ENCODE measurements at regions not wholly inside any gene's neighbourhood (a gene's known extent, or its start where the extent isn't known, plus 50 kb on each side); places are given as distances from the start of the nearest gene placed in this dataset.

GRCh38 chr6:105566503-105566902 is 163.6 kb upstream of the PREP start:
- no peaks in the 10 kb centered on the region for H3K36me3 ChIP-seq (replicated peaks in 1 of 2; ENCODE audit: control insufficient read depth in 1 of 2, insufficient read depth in 2 of 2, low read length in 2 of 2)
- no peaks in the 10 kb centered on the region for H4K20me1 ChIP-seq (ENCODE audit: insufficient read depth, low read length)
- no peak overlapping the region for H3K4me3 ChIP-seq (replicated peaks in 1 of 3; ENCODE audit: insufficient read depth in 1 of 3, low read depth in 2 of 3, low read length in 3 of 3)
- no peaks in the 10 kb centered on the region for H3K79me2 ChIP-seq (ENCODE audit: insufficient read depth, low read length)
- ChIA-PET POLR2A (no interaction called here), CTCF (ENCODE audit: low intra/inter-chr PET ratio, low total read pairs) (no interaction called here)
- no peak for ATAC-seq
- H2AFZ ChIP-seq (ENCODE audit: low read length), result no peak overlapping the region
- no TSS peak for BruUV-seq (replicated peaks)
- no peak overlapping the region for H3K9ac ChIP-seq (ENCODE audit: insufficient read depth, low read depth, low read length)
- in situ Hi-C loops (cut with HindIII; ENCODE audit: extremely low pct_ligation_motif_present, low pct_unique_long_range_greater_than_20kb), result no loop called here
- 66% methylated on average over 6 of the region's 6 CpGs for WGBS (ENCODE audit: low lambda C conversion rate)
- H3K9me3 ChIP-seq (ENCODE audit: low read length), result no peaks in the 10 kb centered on the region
- intact Hi-C loops (cut with micrococcal nuclease; ENCODE audit: unreplicated experiment), result no loop called here
- peaks cover 10% of the 10 kb centered on the region for H3K4me1 ChIP-seq (ENCODE audit: insufficient read depth, low read length)
- H3K27me3 ChIP-seq (ENCODE audit: control insufficient read depth in 1 of 2, insufficient read depth in 2 of 2, low read length in 2 of 2), result peaks cover 0 to 9% of the 10 kb centered on the region in 2 experiments; a peak in 2 of 5 replicates
- no peak overlapping the region for H3K27ac ChIP-seq (ENCODE audit: extremely low read length, insufficient read depth, low read length)
- no peak for FAIRE-seq
- H3K4me2 ChIP-seq (ENCODE audit: low read depth, low read length), result no peak overlapping the region
- DNase-seq (ENCODE audit: low spot score), result no peak
- TF ChIP-seq SAFB2 (CRISPR knock-in tag; IDR thresholded peaks at IDR 0.05; ENCODE audit: borderline replicate concordance, low read depth) (no peak), HOXD1 (CRISPR knock-in tag; IDR thresholded peaks at IDR 0.05) (no peak), ZNF264 (CRISPR knock-in tag; IDR thresholded peaks at IDR 0.05) (no peak), ATF5 (CRISPR knock-in tag; IDR thresholded peaks at IDR 0.05; ENCODE audit: low read depth) (no peak), BATF2 (CRISPR knock-in tag; IDR thresholded peaks at IDR 0.05) (no peak), CHD2 (IDR thresholded peaks at IDR 0.05; ENCODE audit: low read depth, low read length) (no peak), ZNF777 (CRISPR knock-in tag; IDR thresholded peaks at IDR 0.05) (no peak), FIP1L1 (IDR thresholded peaks at IDR 0.05; ENCODE audit: borderline replicate concordance, insufficient read depth, low read depth, low read length) (no peak), HCFC1 (IDR thresholded peaks at IDR 0.05; ENCODE audit: low read depth, low read length) (no peak), ZNF18 (CRISPR knock-in tag; IDR thresholded peaks at IDR 0.05; ENCODE audit: insufficient replicate concordance) (no peak), ATAD3A (CRISPR knock-in tag; IDR thresholded peaks at IDR 0.05) (no peak), ZNF10 (CRISPR knock-in tag; IDR thresholded peaks at IDR 0.05; ENCODE audit: borderline replicate concordance, low read depth) (no peak), ATF7-NPFF (CRISPR knock-in tag; IDR thresholded peaks at IDR 0.05; ENCODE audit: low read depth) (no peak), FUBP1 (CRISPR knock-in tag; IDR thresholded peaks at IDR 0.05; ENCODE audit: borderline replicate concordance) (no peak), TMF1 (CRISPR knock-in tag; IDR thresholded peaks at IDR 0.05; ENCODE audit: low read depth) (no peak), ZMYM2 (CRISPR knock-in tag; IDR thresholded peaks at IDR 0.05) (no peak), PHF20 (CRISPR knock-in tag; IDR thresholded peaks at IDR 0.05) (no peak), ZNF580 (CRISPR knock-in tag; IDR thresholded peaks at IDR 0.05; ENCODE audit: borderline replicate concordance, low read depth) (no peak), KDM3A (CRISPR knock-in tag; IDR thresholded peaks at IDR 0.05; ENCODE audit: low read depth) (no peak)
